ENCODE measurements at regions not wholly inside any gene's neighbourhood (a gene's known extent, or its start where the extent isn't known, plus 50 kb on each side); places are given as distances from the start of the nearest gene placed in this dataset.

GRCh38 chr11:123302751-123303195 is 107.7 kb upstream of the CLMP start:
- no peak for TF ChIP-seq POLR2A (IDR thresholded peaks at IDR 0.05)
- TF ChIP-seq, protein P1, sequence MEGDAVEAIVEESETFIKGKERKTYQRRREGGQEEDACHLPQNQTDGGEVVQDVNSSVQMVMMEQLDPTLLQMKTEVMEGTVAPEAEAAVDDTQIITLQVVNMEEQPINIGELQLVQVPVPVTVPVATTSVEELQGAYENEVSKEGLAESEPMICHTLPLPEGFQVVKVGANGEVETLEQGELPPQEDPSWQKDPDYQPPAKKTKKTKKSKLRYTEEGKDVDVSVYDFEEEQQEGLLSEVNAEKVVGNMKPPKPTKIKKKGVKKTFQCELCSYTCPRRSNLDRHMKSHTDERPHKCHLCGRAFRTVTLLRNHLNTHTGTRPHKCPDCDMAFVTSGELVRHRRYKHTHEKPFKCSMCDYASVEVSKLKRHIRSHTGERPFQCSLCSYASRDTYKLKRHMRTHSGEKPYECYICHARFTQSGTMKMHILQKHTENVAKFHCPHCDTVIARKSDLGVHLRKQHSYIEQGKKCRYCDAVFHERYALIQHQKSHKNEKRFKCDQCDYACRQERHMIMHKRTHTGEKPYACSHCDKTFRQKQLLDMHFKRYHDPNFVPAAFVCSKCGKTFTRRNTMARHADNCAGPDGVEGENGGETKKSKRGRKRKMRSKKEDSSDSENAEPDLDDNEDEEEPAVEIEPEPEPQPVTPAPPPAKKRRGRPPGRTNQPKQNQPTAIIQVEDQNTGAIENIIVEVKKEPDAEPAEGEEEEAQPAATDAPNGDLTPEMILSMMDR (IDR thresholded peaks at IDR 0.05): no peak

All from prostate gland (tissue), 2 donors.